ENCODE measurements at regions not wholly inside any gene's neighbourhood (a gene's known extent, or its start where the extent isn't known, plus 50 kb on each side); places are given as distances from the start of the nearest gene placed in this dataset.

GRCh38 chr1:224061436-224061835 lies 52.5 kb upstream of the FBXO28 start:
- H3K27ac Mint-ChIP-seq (ENCODE audit: low read depth, unreplicated experiment), result no peak overlapping the region
- POLR2A ChIA-PET, result interaction anchor here (0.6 to 1.1 kb wide), 5 partner anchors 14 to 285 kb away, joined by 3 to 4 read pairs (median 3); partner anchors contain the start of gene TP53BP2
- CTCF ChIA-PET, result interaction anchor here (0.6 to 3.0 kb wide), 5 partner anchors 10 to 375 kb away, joined by 3 to 33 read pairs (median 8); no protein-coding TSS in a partner anchor
- peaks cover 24% of the 10 kb centered on the region for H3K4me1 Mint-ChIP-seq (ENCODE audit: insufficient read depth, unreplicated experiment)
- H3K36me3 Mint-ChIP-seq (ENCODE audit: insufficient read depth, unreplicated experiment), result no peaks in the 10 kb centered on the region
- H3K9me3 Mint-ChIP-seq (ENCODE audit: unreplicated experiment), result no peaks in the 10 kb centered on the region
- H3K27me3 Mint-ChIP-seq (ENCODE audit: insufficient read depth, unreplicated experiment), result no peaks in the 10 kb centered on the region
- TF ChIP-seq CTCF (IDR thresholded peaks at IDR 0.05; ENCODE audit: unreplicated experiment), result no peak
- H3K4me3 Mint-ChIP-seq (ENCODE audit: unreplicated experiment), result no peak overlapping the region
- no TSS peak for BruUV-seq (replicated peaks)
- DNase-seq (ENCODE audit: unreplicated experiment), result no peak
- intact Hi-C loops (cut with micrococcal nuclease), result no loop called here

- H3K4me3 Mint-ChIP-seq (ENCODE audit: unreplicated experiment), result no peak overlapping the region
- H3K27ac Mint-ChIP-seq (ENCODE audit: low read depth, unreplicated experiment), result no peak overlapping the region
- H3K9me3 Mint-ChIP-seq (ENCODE audit: unreplicated experiment), result no peaks in the 10 kb centered on the region
- no peak for DNase-seq (ENCODE audit: unreplicated experiment)
- no peaks in the 10 kb centered on the region for H3K27me3 Mint-ChIP-seq (ENCODE audit: insufficient read depth, unreplicated experiment)
- POLR2A ChIA-PET, result no interaction called here
- TF ChIP-seq CTCF (IDR thresholded peaks at IDR 0.05; ENCODE audit: unreplicated experiment), result no peak
- peaks cover 18% of the 10 kb centered on the region for H3K4me1 Mint-ChIP-seq (ENCODE audit: insufficient read depth, unreplicated experiment)
- BruUV-seq (replicated peaks), result no TSS peak
- intact Hi-C loops (cut with micrococcal nuclease), result no loop called here
- H3K36me3 Mint-ChIP-seq (ENCODE audit: insufficient read depth, unreplicated experiment), result no peaks in the 10 kb centered on the region
- CTCF ChIA-PET, result interaction anchor here (3.0 kb wide), 1 partner anchor 9 kb away, joined by 33 read pairs; no protein-coding TSS in a partner anchor
These were observed 53.9 kb upstream of the FBXO28 start for GRCh38 chr1:224059897-224060427.

- no peaks in the 10 kb centered on the region for H3K9me3 Mint-ChIP-seq (ENCODE audit: unreplicated experiment)
- ChIA-PET CTCF (interaction anchor here (1.1 to 1.6 kb wide), 3 partner anchors 9 to 49 kb away, joined by 4 to 10 read pairs (median 8); no protein-coding TSS in a partner anchor), POLR2A (interaction anchor here (0.9 to 1.6 kb wide), 5 partner anchors 9 to 272 kb away, joined by 4 to 9 read pairs (median 5); partner anchors contain the start of gene NVL)
- H3K27ac Mint-ChIP-seq (ENCODE audit: low read depth, unreplicated experiment), result no peak overlapping the region
- no peak overlapping the region for H3K4me3 Mint-ChIP-seq (ENCODE audit: unreplicated experiment)
- no peaks in the 10 kb centered on the region for H3K36me3 Mint-ChIP-seq (ENCODE audit: insufficient read depth, unreplicated experiment)
- BruUV-seq (replicated peaks), result no TSS peak
- peak; percentile 81 for DNase-seq (ENCODE audit: unreplicated experiment)
- H3K4me1 Mint-ChIP-seq (ENCODE audit: insufficient read depth, unreplicated experiment), result peaks cover 15% of the 10 kb centered on the region
- H3K27me3 Mint-ChIP-seq (ENCODE audit: insufficient read depth, unreplicated experiment), result no peaks in the 10 kb centered on the region
- no peak for TF ChIP-seq CTCF (IDR thresholded peaks at IDR 0.05; ENCODE audit: unreplicated experiment)
- intact Hi-C loops (cut with micrococcal nuclease), result no loop called here
These were observed 55.6 kb upstream of the FBXO28 start for GRCh38 chr1:224058303-224058702.

GRCh38 chr1:224057461-224058199 lies 56.3 kb upstream of the FBXO28 start:
- no peaks in the 10 kb centered on the region for H3K9me3 Mint-ChIP-seq (ENCODE audit: unreplicated experiment)
- DNase-seq (ENCODE audit: unreplicated experiment), result peak; percentile 39
- POLR2A ChIA-PET, result interaction anchor here (0.8 to 1.6 kb wide), 3 partner anchors 10 to 20 kb away, joined by 3 to 9 read pairs (median 5); no protein-coding TSS in a partner anchor
- H3K27me3 Mint-ChIP-seq (ENCODE audit: insufficient read depth, unreplicated experiment), result no peaks in the 10 kb centered on the region
- no peak overlapping the region for H3K27ac Mint-ChIP-seq (ENCODE audit: low read depth, unreplicated experiment)
- TSS peak; percentile 25 for BruUV-seq (replicated peaks)
- peaks cover 19% of the 10 kb centered on the region for H3K4me1 Mint-ChIP-seq (ENCODE audit: insufficient read depth, unreplicated experiment)
- no peak for TF ChIP-seq CTCF (IDR thresholded peaks at IDR 0.05; ENCODE audit: unreplicated experiment)
- intact Hi-C loops (cut with micrococcal nuclease), result no loop called here
- CTCF ChIA-PET, result interaction anchor here (0.6 to 1.6 kb wide), 2 partner anchors 8 to 445 kb away, joined by 4 to 10 read pairs; no protein-coding TSS in a partner anchor
- no peaks in the 10 kb centered on the region for H3K36me3 Mint-ChIP-seq (ENCODE audit: insufficient read depth, unreplicated experiment)
- H3K4me3 Mint-ChIP-seq (ENCODE audit: unreplicated experiment), result no peak overlapping the region

Data from MCF 10A (cell line).